ENCODE measurements at regions not wholly inside any gene's neighbourhood (a gene's known extent, or its start where the extent isn't known, plus 50 kb on each side); places are given as distances from the start of the nearest gene placed in this dataset.
A peak's percentile ranks its signal among the peaks of the same experiment; 100 is the strongest.

DNA sequence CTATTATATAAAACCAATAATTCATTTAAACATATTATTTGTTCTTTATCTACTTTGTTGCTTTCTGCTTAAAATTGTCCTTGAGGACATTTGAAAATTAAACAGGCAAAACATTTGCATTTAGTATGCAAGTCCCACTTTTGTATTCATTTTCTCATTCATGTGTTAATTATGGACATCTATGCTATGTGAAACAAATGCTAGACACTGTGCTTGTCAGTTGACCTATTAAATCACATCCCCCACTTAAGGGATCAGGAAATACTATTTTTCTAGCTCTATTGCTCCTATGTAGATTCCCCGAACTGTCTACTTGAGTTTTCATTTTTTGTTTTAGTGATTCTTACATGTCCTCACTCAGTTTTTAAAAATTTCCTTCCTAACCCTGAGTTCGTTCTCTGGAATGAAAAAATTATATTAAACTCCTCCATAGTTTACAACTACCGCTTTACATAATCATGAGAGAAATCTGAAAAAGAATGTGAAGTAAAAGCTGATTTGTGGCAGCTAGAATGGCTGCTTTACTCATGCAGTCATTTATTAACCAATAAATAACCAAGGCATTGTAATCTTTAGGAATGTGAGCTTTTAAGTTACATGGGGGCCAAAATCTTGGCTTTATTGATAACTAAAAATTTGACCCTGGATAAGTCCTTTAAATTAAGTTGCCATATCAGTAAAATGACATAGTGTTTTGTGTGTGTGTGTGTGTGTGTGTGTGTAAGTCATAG lies 188.5 kb downstream of the LIG4 start:
- ATAC-seq (no peak), DNase-seq (ENCODE audit: missing footprints) (no peak)
- intact Hi-C loops (cut with DNase I) = no loop called here

DNA sequence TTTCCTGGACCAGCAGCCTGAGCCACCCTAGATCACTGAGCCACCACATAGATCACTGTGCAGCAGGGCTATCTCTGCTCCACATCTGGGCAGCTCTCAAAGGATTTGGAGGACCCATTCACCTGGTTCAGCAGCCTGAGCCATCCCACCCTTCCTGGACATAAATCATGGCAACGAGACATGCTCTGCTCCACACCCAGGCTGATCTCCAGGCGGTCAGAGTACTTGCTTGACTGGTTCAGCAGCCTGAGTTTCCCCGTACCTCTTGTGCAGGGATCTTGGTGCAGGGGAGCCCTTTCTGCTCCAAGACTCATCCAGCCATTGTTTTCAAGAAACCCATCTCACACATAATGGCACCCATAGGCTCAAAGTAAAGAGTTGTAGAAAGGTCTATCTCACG lies 195.3 kb downstream of the LIG4 start:
- DNase-seq (ENCODE audit: missing footprints) (no peak), ATAC-seq (no peak)
- intact Hi-C loops (cut with DNase I) = no loop called here

DNA sequence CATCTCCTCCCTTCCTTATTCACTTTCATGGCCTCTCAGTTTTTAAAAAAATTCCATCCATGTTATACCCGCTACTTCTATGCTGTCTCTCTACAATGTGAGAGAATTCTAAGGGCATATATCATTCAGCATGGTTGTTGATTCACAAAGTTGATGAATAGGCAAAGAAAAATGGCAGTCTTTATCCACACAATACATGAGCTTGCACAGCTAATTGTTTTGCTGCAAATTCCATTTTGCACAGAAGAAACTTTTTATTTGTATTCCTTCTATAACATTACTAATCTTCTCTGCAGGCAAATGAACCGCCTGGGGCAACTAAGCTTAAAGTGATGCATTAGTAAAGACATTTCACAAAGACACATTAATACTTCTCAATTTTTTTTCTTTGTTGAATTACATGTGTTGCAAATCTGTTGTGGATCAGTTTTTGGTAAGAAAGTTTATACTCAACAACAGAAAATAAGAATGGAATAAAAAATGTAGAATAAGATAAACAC lies 196.9 kb downstream of the LIG4 start:
- DNase-seq (ENCODE audit: missing footprints) (no peak), ATAC-seq (no peak)
- intact Hi-C loops (cut with DNase I) = no loop called here

DNA sequence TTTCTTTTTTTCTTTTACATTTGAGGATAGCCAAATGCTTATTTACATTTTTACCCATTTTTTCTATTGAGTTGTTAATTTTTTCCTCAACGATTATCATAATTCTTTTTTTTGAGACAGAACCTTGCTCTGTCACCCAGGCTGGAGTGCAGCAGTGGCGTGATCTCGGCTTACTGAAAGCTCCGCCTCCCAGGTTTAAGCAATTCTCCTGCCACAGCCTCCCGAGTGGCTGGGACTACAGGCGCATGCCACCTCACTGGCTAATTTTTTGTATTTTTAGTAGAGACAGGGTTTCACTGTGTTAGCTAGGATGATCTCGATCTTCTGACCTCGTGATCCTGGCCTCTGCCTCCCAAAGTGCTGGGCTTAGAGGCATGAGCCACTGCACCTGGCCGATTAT lies 208.7 kb downstream of the LIG4 start:
- intact Hi-C loops (cut with DNase I) = no loop called here
- ATAC-seq (no peak), DNase-seq (ENCODE audit: missing footprints) (peak; percentile 34)

DNA sequence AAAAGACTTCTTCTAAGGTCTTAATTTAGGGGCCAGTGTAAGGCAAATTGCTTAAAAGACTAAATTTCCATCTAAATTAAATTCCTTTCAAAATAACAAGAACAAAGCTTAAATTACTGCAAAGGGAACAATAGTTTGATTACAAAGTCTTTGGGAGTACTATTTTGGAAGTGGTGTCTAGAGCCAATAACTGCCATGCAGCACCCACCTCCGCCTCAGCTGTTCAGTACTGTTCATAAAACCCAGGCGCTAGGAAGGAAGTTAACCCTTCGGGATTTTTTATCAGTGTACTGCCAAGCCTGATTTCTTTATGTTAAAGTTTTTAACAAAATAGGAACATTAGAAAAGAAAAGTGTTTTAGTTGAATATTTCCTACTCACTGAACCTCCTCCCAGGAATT lies 210.1 kb downstream of the LIG4 start:
- no peak for DNase-seq (ENCODE audit: missing footprints)
- no peak for ATAC-seq
- intact Hi-C loops (cut with DNase I) = no loop called here

DNA sequence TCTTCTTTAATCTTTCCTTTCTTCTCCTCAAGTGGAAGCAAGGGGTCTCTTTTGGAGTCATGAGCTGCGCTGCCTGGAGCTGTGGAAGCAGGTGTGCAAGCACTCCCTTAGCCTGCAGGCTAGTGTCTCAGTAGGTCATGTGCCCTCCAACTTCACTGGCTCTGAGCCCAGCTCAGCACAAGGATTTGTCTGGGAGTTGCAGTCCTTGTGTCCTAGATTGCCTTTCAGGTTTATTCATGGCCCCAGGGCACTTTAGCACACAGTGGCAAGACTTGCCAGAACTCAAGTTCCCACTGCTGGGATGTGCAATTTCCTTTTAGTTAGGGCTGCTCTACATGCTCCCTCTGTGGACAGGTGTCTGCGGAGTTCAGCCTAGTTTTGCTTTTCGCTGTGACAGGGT lies 211.7 kb downstream of the LIG4 start:
- DNase-seq (ENCODE audit: missing footprints) (no peak), ATAC-seq (no peak)
- intact Hi-C loops (cut with DNase I) = no loop called here

DNA sequence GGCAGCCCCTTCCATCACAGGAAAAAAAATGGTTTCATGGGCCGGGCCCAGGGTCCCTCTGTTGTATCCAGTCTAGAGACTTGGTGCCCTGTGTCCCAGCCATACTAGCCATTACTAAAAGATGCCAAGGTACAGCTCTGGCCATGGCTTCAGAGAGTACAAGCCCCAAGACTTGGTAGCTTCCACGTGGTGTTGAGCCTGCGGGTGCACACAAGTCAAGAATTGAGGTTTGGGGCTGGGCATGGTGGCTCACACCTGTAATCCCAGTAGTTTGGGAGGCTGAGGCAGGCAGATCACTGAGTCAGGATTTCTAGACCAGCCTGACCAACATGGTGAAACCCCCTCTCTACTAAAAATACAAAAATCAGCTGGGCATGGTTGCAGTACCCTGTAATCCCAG lies 214.3 kb downstream of the LIG4 start:
- no peak for ATAC-seq
- intact Hi-C loops (cut with DNase I) = no loop called here
- no peak for DNase-seq (ENCODE audit: missing footprints)

DNA sequence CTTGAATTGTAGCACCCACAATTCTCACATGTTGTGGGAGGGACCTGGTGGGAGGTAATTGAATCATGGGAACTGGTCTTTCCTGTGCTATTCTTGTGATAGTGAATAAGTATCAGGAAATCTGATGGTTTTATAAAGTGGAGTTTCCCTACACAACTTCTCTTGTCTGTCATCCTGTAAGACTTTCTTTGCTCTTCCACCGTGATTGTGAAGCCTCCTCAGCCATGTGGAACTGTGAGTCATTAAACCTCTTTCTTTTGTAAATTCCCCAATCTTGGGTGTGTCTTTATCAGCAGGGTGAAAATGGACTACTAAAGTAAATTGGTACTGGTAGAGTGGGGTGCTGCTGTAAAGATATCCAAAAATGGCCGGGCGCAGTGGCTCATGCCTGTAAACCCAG lies 215.6 kb downstream of the LIG4 start:
- ATAC-seq = no peak
- DNase-seq (ENCODE audit: missing footprints) = no peak
- intact Hi-C loops (cut with DNase I) = no loop called here

DNA sequence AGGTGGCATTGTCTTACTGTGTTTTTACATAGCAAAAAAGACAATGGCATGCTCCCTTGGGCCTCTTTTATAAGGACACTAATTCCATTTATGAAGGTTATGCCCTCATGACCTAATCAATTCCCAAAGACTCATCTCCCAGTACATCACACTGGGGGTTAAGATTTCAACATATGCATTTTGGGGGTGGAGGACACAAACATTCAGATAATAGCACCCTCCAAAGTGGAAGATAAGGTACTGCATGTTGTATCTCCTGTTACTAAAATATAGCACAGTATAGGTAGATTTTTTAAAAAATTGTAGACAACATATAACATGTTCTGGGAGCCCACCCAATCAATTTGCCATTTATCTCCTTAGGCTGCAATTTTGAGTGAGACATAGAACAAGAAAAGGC lies 221.2 kb downstream of the LIG4 start:
- no peak for DNase-seq (ENCODE audit: missing footprints)
- ATAC-seq = no peak
- intact Hi-C loops (cut with DNase I) = no loop called here

DNA sequence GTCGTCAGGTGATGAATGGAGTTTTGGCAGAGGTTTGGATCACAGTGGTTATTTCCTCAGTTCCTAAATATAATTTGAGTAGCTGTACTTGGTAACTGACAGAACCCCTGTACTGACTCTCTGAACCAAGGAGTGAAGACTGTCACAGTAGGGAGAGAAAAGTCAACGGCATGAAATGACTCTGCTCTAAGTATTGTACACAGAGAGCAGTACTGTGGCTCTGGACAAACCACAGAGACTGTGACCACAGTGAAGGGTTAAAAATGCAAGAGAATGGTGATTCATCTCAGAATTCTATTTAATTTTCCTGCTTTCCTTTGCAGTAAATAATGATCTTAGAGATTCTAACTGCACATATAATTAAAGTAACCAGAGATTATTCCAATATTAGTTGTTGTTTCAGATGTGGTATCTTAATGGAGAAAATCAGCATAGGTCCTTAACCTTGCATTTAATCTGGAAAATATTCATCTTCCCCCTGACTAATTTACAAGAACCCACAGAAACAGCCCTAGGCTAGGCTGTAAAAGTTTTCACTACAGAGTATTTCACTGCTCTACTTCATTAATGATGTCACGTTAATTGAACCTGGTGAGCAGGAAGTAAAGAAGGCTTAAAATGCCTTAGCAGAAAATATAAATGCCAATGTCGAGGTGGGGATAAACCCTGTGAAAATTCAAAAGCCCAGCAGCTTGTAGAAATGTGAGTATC lies 221.9 kb downstream of the LIG4 start:
- no peak for ATAC-seq
- DNase-seq (ENCODE audit: missing footprints) = no peak
- intact Hi-C loops (cut with DNase I) = no loop called here

DNA sequence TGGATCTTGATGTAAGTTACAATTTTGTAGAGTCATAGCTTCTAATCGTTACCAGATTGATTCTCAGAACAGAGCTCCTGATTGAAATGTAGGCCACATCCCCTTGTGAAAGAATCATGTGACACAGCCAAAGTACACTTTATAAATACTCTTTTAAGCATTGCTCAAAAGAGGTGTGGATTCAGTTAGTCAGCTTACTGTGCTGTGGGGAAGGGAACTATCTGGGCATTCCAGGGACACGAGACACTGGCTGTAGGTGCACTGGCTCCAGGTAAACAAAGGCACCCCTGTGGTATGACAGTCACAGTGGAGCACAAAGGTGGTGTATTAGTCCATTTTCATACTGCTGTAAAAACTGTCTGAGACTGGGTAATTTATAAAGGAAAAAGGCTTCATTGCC lies 222.8 kb downstream of the LIG4 start:
- no peak for ATAC-seq
- intact Hi-C loops (cut with DNase I) = no loop called here
- DNase-seq (ENCODE audit: missing footprints) = no peak

DNA sequence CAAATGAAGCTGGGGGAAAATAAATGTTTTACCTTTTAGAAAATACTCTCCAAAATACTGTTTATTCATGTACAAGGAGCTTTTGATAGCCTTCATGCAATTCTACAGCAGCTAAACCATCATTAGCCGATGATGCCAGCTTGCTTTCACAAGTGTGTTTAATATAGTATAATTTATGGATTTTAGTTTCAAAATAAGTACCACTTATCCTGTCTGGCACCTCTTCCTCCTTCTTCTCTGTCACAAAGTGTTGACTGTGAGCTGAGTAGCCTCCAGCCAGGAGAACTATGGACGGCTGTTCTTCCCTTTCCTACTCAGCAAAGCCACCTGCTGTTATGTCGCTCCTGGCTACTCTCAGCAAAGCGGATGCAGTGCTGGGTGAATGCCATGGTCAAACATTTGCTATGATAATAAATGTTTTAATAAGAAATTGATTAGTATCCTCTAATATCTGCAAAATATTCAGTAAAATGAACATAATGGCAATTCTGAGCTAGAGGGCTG lies 238.2 kb downstream of the LIG4 start:
- ATAC-seq (no peak), DNase-seq (ENCODE audit: missing footprints) (no peak)
- intact Hi-C loops (cut with DNase I) = no loop called here

DNA sequence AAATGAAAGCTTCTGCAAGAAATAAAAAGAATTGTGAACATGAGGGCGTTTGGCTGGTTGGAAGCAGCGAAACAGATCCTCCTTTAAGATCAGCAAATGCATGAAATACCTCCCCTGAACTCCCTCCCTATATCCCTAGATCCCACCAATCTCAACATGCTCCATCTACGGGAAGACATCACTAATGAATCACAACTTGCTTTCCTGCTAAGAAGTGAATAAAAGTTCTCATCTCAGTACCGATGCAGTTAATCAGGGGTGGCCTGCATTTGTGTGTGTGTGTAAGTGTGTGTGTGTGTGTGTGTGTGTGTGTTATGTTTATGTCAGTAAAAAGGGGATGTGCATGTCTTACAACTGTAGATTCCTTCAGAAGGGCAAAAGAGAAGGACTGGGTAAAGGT lies 238.7 kb downstream of the LIG4 start:
- intact Hi-C loops (cut with DNase I) = no loop called here
- no peak for ATAC-seq
- no peak for DNase-seq (ENCODE audit: missing footprints)

DNA sequence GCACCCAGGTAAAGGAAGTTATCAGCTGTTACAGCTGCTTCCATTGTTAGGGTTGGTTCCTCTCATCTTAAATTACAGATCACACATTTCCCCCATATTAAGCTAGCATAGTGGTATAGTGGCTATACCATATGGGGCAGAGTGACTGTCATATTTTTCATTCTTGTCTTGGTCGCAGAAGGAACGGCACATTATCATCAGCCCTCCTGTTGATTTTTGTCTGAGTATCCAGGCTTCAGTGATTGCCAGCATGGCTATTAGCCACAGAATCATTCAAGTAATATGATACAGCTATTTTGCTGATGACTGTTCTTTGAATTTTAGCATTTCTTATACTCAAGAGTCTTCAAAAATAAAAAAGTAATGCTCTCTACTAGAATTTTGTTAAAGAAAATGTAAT lies 240.9 kb downstream of the LIG4 start:
- DNase-seq (ENCODE audit: missing footprints) (no peak), ATAC-seq (no peak)
- intact Hi-C loops (cut with DNase I) = no loop called here

DNA sequence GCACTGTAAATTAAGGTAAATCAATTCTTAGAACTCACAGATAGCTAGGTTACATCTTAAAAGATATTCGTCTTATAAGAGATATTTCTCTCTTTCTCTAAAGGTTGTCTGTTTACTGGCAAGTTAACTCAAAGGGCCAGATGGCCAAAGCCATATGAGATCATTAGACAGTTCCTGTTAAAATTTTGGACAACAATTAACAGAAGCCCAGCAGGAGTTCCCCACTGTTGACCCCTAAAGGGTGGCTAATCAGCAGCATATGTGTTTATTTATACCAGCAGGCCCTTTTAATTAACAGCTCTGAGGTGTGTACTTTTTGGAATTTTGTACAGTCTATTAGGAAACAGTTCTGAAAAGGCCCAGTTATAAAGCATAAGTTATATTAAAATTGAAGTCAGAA lies 245.8 kb downstream of the LIG4 start:
- no peak for ATAC-seq
- intact Hi-C loops (cut with DNase I) = no loop called here
- DNase-seq (ENCODE audit: missing footprints) = no peak

DNA sequence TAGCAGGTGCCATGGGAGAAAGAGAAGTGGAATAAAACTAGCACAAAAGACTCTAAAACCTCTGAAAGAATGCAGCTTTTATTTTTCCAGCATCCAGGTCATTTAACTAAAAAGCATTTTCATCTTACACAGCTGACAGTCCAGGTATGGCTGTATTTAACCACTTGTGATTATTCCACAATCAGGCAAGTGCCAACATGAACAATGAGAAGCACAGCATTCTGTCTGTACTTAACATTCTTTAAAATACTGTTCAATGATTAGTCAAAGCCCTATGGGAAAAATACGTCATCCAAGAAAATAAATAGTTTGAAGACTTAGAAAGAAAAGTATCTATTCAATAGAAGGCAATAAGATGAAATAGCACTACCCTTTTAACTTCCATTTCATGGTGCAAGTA lies 246.9 kb downstream of the LIG4 start:
- intact Hi-C loops (cut with DNase I) = no loop called here
- DNase-seq (ENCODE audit: missing footprints) (no peak), ATAC-seq (no peak)

DNA sequence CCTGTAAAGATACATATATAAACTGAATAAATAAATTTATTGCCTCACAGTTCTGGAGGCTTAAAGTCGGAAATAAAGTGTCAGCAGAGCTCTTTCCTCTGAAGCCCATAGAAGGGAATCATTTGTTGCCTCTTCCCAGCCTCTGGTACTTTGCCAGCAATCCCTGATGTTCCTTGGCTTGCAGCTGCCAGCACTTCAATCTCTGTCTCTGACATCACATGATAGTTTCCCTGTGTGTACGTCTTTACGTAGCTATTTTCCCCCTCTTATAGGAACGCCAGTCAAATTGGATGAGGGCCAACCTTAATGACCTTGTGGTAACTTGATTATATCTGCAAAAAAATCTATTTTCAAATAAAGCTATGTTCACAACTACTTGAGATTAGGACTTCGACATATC lies 250.9 kb downstream of the LIG4 start:
- ATAC-seq (no peak), DNase-seq (ENCODE audit: missing footprints) (no peak)
- intact Hi-C loops (cut with DNase I) = no loop called here

DNA sequence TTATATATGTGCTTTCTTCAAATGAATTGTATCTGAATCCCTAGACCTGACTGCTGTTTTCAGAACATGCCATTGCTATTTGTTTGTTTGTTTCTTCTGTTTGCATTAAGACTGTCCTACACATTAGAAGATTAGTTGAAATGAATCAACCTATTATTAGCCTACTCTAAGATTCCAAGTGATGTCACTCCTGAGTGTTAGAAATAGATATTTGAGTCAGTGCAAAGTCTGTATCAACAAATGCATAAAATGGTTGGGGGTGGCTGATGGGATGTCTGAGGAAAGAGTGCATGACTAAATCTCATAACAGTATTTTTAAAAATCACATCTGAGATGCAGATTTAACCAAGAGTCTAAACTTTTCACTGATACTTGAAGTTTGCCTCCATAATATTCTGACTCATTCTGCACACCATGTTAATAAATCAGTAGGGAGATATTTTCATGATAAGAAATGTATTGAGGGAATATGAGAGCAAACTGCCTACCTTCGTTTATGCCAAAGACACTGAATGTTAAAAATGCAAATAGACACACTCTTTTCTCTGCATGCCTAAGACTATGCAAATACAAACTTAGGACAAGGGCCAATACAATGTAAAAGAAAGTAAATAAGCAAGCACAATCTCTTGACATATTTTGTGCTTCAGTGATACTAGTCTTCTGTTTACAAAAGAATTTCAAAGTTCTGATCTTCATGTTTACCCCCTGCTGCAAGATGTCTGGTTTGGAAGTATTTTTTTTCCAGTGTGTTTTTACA lies 253.3 kb downstream of the LIG4 start:
- ATAC-seq (no peak), DNase-seq (ENCODE audit: missing footprints) (no peak)
- intact Hi-C loops (cut with DNase I) = no loop called here

DNA sequence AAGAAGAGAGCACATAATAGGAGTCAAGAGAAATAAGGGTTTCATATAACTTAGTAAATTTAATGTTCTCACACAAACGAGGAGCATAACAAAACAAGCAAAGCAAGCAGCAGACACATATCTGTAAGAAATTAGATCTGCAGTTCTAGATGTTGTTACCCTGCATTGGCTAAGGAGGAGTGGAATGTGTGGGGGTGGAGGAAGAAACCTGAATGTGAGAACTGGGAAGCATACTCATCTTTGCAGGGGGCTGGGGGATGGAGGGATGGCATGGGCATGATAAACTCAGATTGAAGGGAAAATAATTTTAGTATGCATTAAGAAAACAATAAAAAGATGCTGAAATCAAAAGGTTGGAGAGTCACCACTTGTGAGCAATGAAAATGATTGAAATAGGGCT lies 255.0 kb downstream of the LIG4 start:
- DNase-seq (ENCODE audit: missing footprints) (no peak), ATAC-seq (no peak)
- intact Hi-C loops (cut with DNase I) = no loop called here

DNA sequence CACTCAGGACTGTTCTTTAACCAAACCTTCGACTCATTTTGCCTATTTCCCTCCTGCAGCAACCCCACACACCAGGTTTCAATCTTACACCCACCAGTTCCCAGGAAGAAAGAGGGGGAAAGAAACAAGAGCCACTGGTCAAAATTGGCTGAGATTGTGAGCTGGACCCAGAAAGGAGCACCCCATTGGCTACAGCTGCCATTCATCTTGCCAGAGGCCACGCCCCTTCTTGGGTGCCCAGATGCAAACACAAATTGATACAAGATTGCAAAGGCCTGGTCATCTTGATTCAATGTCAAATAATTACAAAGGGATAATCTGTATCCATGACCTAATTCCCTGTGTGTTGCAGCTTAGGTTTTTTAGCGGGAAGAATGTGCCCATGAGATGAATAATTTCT lies 258.4 kb downstream of the LIG4 start:
- intact Hi-C loops (cut with DNase I) = no loop called here
- DNase-seq (ENCODE audit: missing footprints) (no peak), ATAC-seq (no peak)
